SK-N-SH (cell line): ENCODE measurements at regions not wholly inside any gene's neighbourhood (a gene's known extent, or its start where the extent isn't known, plus 50 kb on each side); places are given as distances from the start of the nearest gene placed in this dataset.

ENCODE experiments used
- CTCF ChIP-seq: fragments of 200-600 bp; sonication (generic); IDR thresholded peaks from 2 replicates; pipeline ENCODE4 v1.6.1; 2017; ENCODE audit warnings: antibody characterized with exemption, mild to moderate bottlenecking, moderate library complexity
- EZH2phosphoT487 ChIP-seq: fragments of 200-600 bp; sonication (generic); IDR thresholded peaks from 2 replicates; pipeline ENCODE4 v1.6.1; 2017; ENCODE audit warnings: low read depth, mixed run types, mild to moderate bottlenecking, antibody characterized with exemption, moderate library complexity, borderline replicate concordance
- TF ChIP-seq, protein P1 (sequence below): IDR thresholded peaks from 2 replicates; pipeline ENCODE4; 2012

- TF ChIP-seq, protein P1, sequence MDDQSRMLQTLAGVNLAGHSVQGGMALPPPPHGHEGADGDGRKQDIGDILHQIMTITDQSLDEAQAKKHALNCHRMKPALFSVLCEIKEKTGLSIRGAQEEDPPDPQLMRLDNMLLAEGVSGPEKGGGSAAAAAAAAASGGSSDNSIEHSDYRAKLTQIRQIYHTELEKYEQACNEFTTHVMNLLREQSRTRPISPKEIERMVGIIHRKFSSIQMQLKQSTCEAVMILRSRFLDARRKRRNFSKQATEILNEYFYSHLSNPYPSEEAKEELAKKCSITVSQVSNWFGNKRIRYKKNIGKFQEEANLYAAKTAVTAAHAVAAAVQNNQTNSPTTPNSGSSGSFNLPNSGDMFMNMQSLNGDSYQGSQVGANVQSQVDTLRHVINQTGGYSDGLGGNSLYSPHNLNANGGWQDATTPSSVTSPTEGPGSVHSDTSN: no peak
- TF ChIP-seq CTCF: no peak
- TF ChIP-seq EZH2phosphoT487: no peak
Observed at GRCh38 chr5:2461701-2462691, 289.5 kb downstream of the IRX2 start.
